ENCODE measurements at regions not wholly inside any gene's neighbourhood (a gene's known extent, or its start where the extent isn't known, plus 50 kb on each side); places are given as distances from the start of the nearest gene placed in this dataset.

- no peak for DNase-seq (ENCODE audit: low spot score in 2 of 2)
- Histone ChIP-seq H3K4me3 (no peak overlapping the region), H3K27me3 (peaks cover 7% of the 10 kb centered on the region), H3K9me3 (no peaks in the 10 kb centered on the region), H3K27ac (no peak overlapping the region), H3K36me3 (no peaks in the 10 kb centered on the region), H3K4me1 (no peaks in the 10 kb centered on the region)
- TF ChIP-seq, protein P1, sequence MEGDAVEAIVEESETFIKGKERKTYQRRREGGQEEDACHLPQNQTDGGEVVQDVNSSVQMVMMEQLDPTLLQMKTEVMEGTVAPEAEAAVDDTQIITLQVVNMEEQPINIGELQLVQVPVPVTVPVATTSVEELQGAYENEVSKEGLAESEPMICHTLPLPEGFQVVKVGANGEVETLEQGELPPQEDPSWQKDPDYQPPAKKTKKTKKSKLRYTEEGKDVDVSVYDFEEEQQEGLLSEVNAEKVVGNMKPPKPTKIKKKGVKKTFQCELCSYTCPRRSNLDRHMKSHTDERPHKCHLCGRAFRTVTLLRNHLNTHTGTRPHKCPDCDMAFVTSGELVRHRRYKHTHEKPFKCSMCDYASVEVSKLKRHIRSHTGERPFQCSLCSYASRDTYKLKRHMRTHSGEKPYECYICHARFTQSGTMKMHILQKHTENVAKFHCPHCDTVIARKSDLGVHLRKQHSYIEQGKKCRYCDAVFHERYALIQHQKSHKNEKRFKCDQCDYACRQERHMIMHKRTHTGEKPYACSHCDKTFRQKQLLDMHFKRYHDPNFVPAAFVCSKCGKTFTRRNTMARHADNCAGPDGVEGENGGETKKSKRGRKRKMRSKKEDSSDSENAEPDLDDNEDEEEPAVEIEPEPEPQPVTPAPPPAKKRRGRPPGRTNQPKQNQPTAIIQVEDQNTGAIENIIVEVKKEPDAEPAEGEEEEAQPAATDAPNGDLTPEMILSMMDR (IDR thresholded peaks at IDR 0.05), result no peak
- TF ChIP-seq POLR2A (IDR thresholded peaks at IDR 0.05) (no peak), POLR2AphosphoS5 (IDR thresholded peaks at IDR 0.05) (no peak), EP300 (IDR thresholded peaks at IDR 0.05) (no peak)
- WGBS, result 73% methylated on average over 1 of the region's 1 CpG
Measured at GRCh38 chr17:21823090-21823489, 130.8 kb downstream of the KCNJ18 start.

GRCh38 chr17:21823643-21824042 lies 131.3 kb downstream of the KCNJ18 start:
- Histone ChIP-seq H3K4me3 (no peak overlapping the region), H3K27me3 (peaks cover 7% of the 10 kb centered on the region)
- no peak for TF ChIP-seq POLR2A (IDR thresholded peaks at IDR 0.05)
- TF ChIP-seq POLR2AphosphoS5 (IDR thresholded peaks at IDR 0.05), result no peak
- TF ChIP-seq, protein P1 (IDR thresholded peaks at IDR 0.05), result no peak
- TF ChIP-seq EP300 (IDR thresholded peaks at IDR 0.05), result no peak

GRCh38 chr17:21841839-21842238 lies 149.5 kb downstream of the KCNJ18 start:
- TF ChIP-seq EP300 (IDR thresholded peaks at IDR 0.05) (no peak), POLR2A (IDR thresholded peaks at IDR 0.05) (no peak), POLR2AphosphoS5 (IDR thresholded peaks at IDR 0.05) (no peak)
- TF ChIP-seq, protein P1 (IDR thresholded peaks at IDR 0.05), result no peak
- Histone ChIP-seq H3K36me3 (no peaks in the 10 kb centered on the region), H3K27me3 (peaks cover 37% of the 10 kb centered on the region), H3K4me3 (peak overlapping the region; percentile 43), H3K9me3 (peaks cover 4% of the 10 kb centered on the region), H3K27ac (no peak overlapping the region), H3K4me1 (peaks cover 5% of the 10 kb centered on the region)
- WGBS, result 49% methylated on average over 48 of the region's 49 CpGs
- no peak for DNase-seq (ENCODE audit: low spot score in 2 of 2)

More at GRCh38 chr17:21823643-21824042, 131.3 kb downstream of the KCNJ18 start:
- Histone ChIP-seq H3K9me3 (no peaks in the 10 kb centered on the region), H3K4me1 (no peaks in the 10 kb centered on the region), H3K27ac (no peak overlapping the region), H3K36me3 (no peaks in the 10 kb centered on the region)
- DNase-seq (ENCODE audit: low spot score in 2 of 2), result no peak
- WGBS, result 87% methylated on average over 4 of the region's 4 CpGs

DNA sequence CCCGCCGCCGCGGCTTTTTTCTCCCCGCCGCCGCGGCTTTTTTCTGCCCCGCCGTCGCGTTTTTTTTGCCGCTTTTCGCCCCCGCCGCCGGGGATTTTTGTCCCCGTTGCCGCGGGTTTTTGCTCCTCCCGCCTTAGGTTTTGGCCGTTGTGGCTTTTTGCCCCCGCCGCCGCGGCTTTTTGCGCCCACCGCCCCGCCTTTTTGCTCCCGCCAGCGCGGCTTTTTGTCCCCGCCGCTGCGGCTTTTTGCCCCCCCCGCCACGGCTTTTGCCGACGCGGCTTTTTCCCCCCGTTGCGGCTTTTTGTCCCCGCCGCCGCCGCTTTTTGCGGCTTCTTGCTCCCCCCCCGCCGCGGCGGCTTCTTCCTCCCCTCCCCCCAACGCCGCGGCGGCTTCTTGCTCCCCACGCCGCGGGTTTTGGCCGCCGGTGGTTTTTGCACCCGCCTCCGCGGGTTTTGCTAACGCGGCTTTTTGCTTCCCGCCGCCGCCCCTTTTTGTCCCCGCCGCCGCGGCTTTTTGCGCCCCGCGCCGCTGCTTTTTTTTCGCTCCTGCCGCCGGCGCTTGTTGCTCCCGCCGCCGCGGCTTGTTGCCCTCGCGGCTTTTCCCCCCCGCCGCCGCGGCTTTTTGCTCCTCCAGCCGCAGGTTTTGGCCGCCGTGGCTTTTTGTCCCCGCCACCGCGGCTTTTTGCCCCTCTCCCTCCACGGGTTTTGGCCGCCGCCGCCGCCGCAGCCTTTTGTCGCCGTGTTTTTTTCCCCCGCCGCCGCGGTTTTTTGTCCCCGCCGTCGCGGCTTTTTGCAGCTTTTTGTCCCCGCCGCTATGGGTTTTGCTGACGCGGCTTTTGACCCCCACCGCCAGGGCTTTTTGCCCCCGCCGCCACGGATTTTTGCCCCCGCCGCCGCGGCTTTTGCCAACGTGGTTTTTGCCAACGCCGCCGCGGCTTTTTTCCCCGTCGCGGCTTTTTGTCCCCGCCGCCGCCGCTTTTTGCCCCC lies 150.3 kb downstream of the KCNJ18 start:
- TF ChIP-seq, protein P1 (IDR thresholded peaks at IDR 0.05), result no peak
- no peak for TF ChIP-seq EP300 (IDR thresholded peaks at IDR 0.05)
- no peak for TF ChIP-seq POLR2A (IDR thresholded peaks at IDR 0.05)
- TF ChIP-seq POLR2AphosphoS5 (IDR thresholded peaks at IDR 0.05), result no peak
- Histone ChIP-seq H3K27me3 (peaks cover 37% of the 10 kb centered on the region), H3K4me1 (peaks cover 5% of the 10 kb centered on the region), H3K36me3 (no peaks in the 10 kb centered on the region), H3K4me3 (peak overlapping the region; percentile 43), H3K27ac (no peak overlapping the region), H3K9me3 (peaks cover 4% of the 10 kb centered on the region)
- WGBS, result 40% methylated on average over 120 of the region's 136 CpGs
- no peak for DNase-seq (ENCODE audit: low spot score in 2 of 2)

DNA sequence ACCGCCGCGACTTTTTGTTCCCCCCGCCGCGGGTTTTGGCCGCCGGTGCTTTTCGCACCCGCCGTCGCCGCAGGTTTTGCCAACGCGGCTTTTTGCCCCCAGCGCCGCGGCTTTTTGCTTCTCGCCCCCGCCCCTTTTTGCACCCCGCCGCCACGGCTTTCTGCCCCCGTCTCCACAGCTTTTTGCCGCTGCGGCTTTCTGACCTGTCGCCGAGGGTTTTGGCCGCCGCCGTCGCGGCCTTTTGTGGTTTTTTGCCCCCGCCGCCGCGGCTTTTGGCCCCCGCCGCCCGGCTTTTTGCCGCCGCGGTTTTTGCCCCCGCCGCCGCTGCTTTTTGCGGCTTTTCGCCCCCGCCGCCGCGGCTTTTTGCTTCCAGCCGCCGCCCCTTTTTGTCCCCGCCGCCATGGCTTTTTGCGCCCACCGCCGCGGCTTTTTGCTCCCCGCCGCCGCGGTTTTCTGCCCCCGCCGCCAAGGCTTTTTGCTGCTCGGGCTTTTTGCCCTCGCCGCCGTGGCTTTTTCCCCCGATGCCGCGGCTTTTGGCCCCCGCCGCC lies 151.1 kb downstream of the KCNJ18 start:
- Histone ChIP-seq H3K27ac (no peak overlapping the region), H3K4me1 (peaks cover 5% of the 10 kb centered on the region), H3K36me3 (no peaks in the 10 kb centered on the region), H3K9me3 (peaks cover 4% of the 10 kb centered on the region), H3K27me3 (peaks cover 37% of the 10 kb centered on the region), H3K4me3 (peak overlapping the region; percentile 43)
- WGBS, result 45% methylated on average over 75 of the region's 75 CpGs
- DNase-seq (ENCODE audit: low spot score in 2 of 2), result no peak
- TF ChIP-seq EP300 (IDR thresholded peaks at IDR 0.05), result no peak
- TF ChIP-seq, protein P1 (IDR thresholded peaks at IDR 0.05), result no peak
- no peak for TF ChIP-seq POLR2AphosphoS5 (IDR thresholded peaks at IDR 0.05)
- no peak for TF ChIP-seq POLR2A (IDR thresholded peaks at IDR 0.05)

All from suprapubic skin (tissue), 4 donors.